GM18505 (cell line): ENCODE measurements at regions not wholly inside any gene's neighbourhood (a gene's known extent, or its start where the extent isn't known, plus 50 kb on each side); places are given as distances from the start of the nearest gene placed in this dataset.

Experiments
- ATAC-seq: cut with Tn5 transposase; IDR thresholded peaks from one replicate; pipeline ENCODE4 v1.9.1; 2021; ENCODE audit not compliant: unreplicated experiment
- POLR2A ChIP-seq: IDR thresholded peaks from 4 replicates; pipeline ENCODE4 v1.6.1; 2011; ENCODE audit warnings: borderline replicate concordance; ENCODE audit not compliant: insufficient read depth, insufficient read length; ENCODE audit errors: extremely low read depth

GRCh38 chr2:37820471-37820986 lies 104.6 kb upstream of the RMDN2 start:
- ATAC-seq: no peak
- no peak for TF ChIP-seq POLR2A

DNA sequence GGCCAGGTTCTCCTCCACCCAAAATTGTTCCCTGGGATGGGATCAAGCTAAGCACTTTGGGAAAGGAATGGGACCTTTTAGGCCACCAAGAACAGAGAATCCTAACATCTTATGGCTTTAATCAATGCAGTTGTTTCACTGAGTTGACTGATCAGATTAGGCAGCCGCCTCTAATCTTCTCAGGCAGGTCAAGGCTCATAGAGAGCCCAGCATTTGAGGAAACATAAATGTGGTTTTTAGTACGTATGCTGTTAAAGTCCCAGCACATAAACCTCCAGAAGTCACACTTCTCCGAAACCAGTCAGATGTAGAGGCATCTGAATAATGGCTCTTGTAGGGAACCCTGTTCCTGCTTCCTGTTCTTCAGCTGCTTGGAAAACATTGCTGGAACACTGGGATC lies 99.5 kb upstream of the RMDN2 start:
- no peak for TF ChIP-seq POLR2A
- no peak for ATAC-seq

DNA sequence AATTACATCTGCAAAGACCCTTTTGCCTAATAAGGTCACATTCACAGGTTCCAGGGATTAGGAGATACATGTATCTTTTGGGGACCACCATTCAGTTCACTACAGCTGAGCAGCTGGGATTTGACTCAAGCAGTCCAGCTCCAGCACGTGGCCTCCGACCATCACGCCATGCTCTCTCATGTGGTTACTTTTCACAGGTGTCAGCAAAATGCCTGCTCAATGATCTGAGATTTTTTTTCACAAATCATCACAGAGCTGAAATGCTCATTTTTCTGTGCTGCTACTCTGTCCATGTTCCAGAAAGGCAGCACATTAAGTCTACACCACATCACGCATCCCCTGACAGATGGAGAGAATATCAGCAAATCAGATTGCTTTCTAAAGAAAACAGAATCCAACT lies 98.5 kb upstream of the RMDN2 start:
- ATAC-seq: no peak
- TF ChIP-seq POLR2A: no peak

DNA sequence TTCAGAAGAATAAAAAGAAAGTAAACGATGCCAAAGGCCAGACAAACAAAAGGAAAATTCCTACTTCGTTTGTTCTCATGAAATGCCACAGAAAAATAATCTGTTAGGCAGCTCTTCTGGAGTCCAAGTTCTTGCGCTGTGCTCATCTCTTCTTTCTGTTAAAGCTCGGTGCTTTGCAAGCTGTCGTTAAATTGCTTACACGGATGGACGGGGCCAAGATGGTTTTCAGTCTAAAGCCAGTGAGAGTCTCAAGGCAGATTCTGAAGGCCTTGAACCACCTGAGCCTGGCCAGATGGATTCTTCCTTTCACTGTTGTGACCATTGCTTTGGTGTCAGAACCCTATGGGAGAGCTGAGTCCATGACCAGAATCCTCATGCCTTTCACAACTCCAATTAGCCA lies 97.6 kb upstream of the RMDN2 start:
- no peak for TF ChIP-seq POLR2A
- ATAC-seq: no peak

DNA sequence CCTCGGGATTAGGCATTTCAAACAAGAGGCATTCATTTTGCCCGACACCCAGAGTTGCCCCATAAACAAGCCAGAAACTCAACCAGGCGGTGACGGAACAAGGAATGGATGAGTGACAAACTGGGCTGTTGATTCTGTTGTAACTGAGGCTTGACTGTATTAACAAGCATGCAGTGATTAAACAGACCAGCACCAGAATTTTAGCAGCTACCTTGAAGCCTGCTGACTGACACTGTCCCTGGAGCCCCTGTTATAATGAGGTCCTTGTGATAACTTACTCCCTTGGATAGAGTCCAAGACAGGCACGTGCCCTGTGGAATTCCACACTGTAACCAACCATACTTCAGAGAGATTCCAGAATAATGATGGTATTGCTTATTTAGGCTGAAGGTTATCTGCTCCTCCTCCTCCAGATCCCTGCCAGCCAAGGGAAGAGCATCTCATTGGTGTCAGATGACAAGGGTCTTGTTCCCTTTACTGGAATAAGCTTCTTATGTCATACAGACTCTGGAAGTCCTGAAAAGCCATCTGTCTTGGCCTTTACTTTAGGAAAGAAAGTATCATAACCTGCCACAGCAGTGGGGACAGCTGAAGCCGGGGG lies 97.1 kb upstream of the RMDN2 start:
- no peak for TF ChIP-seq POLR2A
- no peak for ATAC-seq

DNA sequence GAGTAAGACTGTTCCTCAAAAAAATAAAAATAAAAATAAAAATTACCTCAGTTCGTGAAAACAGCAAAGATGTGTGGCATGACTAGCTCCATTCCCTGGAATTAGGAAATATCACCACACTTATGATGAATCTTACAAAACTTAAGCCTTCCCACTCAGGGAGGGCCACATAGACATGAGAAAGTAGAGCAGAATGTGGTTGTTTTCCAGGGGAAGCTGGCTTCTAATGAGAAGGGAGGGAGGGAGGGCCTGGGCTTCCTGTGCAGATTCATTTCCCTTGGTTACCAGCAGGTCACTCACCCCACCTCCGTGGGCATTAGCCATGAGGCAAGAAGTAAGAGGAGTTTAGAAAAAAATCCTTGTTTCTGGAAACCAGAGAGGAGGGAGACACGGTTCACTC lies 95.9 kb upstream of the RMDN2 start:
- no peak for TF ChIP-seq POLR2A
- ATAC-seq: no peak

DNA sequence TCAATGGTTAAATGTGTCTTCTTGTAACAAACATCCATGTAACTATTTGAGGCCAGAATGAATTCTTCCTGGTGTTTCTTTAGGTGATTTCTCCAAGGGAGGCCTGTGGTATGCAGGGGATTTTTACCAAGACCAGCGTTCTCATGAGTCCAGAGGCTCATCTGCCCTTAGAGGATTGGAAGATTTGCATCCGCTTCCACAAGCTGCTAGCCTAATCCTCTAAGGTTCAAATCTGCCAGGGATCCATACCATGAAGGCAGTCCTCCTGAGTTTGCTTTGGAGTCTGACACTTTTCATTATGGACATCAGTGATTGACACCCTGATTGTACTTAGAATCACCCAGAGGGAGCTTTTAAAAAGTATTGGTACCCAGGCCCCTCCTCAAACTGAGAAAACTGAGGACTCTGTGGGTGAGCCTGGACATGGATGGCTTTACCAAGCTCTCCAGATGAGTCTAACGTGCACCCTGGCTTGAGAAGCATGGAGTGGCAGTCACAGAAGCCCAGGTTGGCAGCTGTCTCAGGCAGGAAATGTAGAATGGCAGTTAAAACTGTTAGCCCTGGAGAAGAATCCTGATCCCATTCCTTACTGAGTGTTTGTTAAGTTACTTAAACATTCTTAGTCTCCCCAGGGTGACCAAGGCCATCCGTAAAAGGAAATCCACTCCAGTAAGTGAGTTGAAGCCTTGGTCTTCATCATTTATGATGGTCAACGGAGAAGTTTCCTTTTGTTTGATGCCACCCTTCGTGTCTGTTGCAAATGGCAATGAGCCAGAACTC lies 95.3 kb upstream of the RMDN2 start:
- ATAC-seq: no peak
- TF ChIP-seq POLR2A: no peak

GRCh38 chr2:37830636-37831035 lies 94.5 kb upstream of the RMDN2 start:
- TF ChIP-seq POLR2A: no peak
- no peak for ATAC-seq

GRCh38 chr2:37831081-37831780 lies 93.9 kb upstream of the RMDN2 start:
- no peak for ATAC-seq
- no peak for TF ChIP-seq POLR2A

DNA sequence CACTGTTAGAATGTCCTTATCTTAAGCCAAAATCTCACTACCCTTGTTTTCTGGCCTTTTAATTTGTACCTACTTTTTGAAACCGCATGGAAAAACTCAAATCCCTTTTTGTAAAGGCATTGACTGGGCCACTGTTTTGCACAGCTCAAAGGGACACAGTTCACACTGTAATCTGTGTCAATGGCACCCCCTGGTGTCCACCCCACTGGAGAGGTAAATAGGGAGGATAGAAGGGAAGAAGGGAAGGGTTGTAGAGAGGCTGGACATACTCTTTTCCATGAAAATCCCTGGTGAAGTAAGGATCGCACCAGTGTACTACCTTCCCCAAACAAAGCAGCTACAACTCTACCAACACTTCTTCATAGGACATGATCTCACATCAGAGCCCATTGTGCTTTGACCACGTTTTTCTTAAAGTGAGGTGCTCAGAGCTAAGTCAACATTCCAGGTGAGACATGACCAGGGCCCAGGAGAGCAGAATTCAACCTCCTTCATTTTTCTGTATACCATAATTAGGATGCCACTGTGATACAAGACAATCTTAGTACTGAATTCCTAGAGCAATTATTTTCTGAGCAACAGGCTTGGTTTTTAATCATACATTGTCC lies 92.4 kb upstream of the RMDN2 start:
- no peak for TF ChIP-seq POLR2A

DNA sequence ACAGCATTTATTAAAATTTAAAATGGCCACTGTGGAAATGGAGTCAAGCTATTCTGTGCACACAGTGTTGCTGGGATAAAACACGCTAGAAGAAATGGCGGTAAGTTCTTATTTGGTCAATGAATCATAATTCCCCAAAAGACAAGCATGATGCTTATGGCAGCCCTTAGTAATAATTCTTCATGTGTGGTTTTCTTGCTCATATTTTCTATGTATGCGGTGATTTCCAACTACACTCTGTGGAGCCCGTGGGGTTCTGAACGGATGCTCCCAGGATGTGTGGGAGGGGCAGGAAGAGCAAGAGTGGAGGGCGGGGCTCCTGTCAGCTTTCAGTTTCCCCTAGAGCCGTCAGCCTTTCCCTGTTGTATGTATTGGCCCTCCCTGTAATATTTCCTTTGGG lies 91.7 kb upstream of the RMDN2 start:
- no peak for TF ChIP-seq POLR2A
- ATAC-seq: no peak

More for the DNA sequence above, 92.4 kb upstream of the RMDN2 start:
- peak; percentile 52 for ATAC-seq

DNA sequence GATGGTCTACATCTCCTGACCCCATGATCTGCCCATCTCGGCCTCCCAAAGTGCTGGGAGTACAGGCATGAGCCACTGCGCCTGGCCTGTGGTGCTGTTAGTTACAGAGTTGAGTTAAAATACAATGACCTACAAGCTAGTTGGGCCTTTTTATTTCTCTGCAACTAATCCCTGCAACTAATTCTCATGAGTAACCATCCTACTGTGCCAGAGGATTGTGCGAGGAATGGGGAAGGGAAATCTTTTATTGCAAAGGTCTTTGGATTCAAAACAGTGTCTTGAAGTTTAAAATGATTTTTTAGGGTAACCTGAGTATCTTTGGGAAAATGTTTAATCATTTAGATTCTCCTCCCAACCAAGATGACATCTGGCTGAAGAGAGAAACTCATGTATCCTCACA lies 88.8 kb upstream of the RMDN2 start:
- TF ChIP-seq POLR2A: no peak
- ATAC-seq: no peak

GRCh38 chr2:37836711-37837110 lies 88.4 kb upstream of the RMDN2 start:
- no peak for TF ChIP-seq POLR2A
- no peak for ATAC-seq
